ENCODE measurements at regions not wholly inside any gene's neighbourhood (a gene's known extent, or its start where the extent isn't known, plus 50 kb on each side); places are given as distances from the start of the nearest gene placed in this dataset.
A peak's percentile ranks its signal among the peaks of the same experiment; 100 is the strongest.

DNA sequence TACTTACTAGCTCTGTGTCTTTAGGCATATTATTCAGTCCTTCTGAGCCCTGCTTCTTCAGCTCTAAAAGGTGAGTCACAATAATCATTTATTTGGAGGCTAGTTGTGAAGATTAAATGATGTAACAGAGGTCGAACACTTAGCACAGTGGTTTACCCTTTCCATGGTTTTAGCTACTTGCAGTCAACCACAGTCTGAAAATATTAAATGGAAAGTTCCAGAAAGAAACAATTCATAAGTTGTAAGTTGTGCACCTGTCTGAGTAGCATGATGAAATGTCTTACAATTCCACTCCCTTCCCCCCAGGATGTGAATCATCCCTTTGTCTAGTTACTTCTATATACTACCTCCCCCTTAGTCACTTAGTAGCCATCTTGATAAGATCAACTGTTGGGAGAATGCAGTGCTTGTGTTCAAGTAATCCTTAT, 217.6 kb upstream of the THUMPD2 start (continued):
- TF ChIP-seq, protein P1, sequence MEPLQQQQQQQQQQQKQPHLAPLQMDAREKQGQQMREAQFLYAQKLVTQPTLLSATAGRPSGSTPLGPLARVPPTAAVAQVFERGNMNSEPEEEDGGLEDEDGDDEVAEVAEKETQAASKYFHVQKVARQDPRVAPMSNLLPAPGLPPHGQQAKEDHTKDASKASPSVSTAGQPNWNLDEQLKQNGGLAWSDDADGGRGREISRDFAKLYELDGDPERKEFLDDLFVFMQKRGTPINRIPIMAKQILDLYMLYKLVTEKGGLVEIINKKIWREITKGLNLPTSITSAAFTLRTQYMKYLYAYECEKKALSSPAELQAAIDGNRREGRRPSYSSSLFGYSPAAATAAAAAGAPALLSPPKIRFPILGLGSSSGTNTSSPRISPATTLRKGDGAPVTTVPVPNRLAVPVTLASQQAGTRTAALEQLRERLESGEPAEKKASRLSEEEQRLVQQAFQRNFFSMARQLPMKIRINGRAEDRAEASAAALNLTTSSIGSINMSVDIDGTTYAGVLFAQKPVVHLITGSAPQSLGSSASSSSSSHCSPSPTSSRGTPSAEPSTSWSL (CRISPR knock-in tag; IDR thresholded peaks at IDR 0.05; ENCODE audit: borderline replicate concordance) = no peak
- no peak for TF ChIP-seq MTA2 (IDR thresholded peaks at IDR 0.05; ENCODE audit: low read depth)
- peak; percentile 53; the same call in 1 of the 2 replicates for TF ChIP-seq ZNF311 (CRISPR knock-in tag; IDR thresholded peaks at IDR 0.05)
- TF ChIP-seq CEBPG (CRISPR knock-in tag; IDR thresholded peaks at IDR 0.05) = no peak
- TF ChIP-seq CEBPG (tag; conservative IDR thresholded peaks at IDR 0.05 in 1 of 2, IDR thresholded peaks at IDR 0.05 in 1 of 2) = peak in 1 of 2 experiments; percentile 91; a peak in 2 of 4 replicates
- no peak for TF ChIP-seq MXI1 (IDR thresholded peaks at IDR 0.05; ENCODE audit: low read depth, low read length)
- 0 out of 2 replicates have a peak, but pooled peaks have one; percentile 5 for TF ChIP-seq ZSCAN32 (CRISPR knock-in tag; IDR thresholded peaks at IDR 0.05)
- TF ChIP-seq TRIM24 (IDR thresholded peaks at IDR 0.05) = peak in 1 of 2 experiments; percentile 36; a peak in 1 of 4 replicates
- TF ChIP-seq MAZ (CRISPR knock-in tag; conservative IDR thresholded peaks at IDR 0.05 in 1 of 2, IDR thresholded peaks at IDR 0.05 in 1 of 2) = 0 out of 4 replicates have a peak, but pooled peaks of 1 of the 2 experiments have one; percentile 30
- TF ChIP-seq FOSL1 (tag; conservative IDR thresholded peaks at IDR 0.05) = peak; percentile 98
- peak; percentile 25; the same call in 1 of the 2 replicates for TF ChIP-seq DEAF1 (CRISPR knock-in tag; IDR thresholded peaks at IDR 0.05)
- TF ChIP-seq ZNF324 (CRISPR knock-in tag; IDR thresholded peaks at IDR 0.05) = peak; percentile 28; the same call in 1 of the 2 replicates
- TF ChIP-seq SOX6 (IDR thresholded peaks at IDR 0.05) = peak; percentile 25; the same call in 1 of the 2 replicates
- 0 out of 2 replicates have a peak, but pooled peaks have one; percentile 48 for TF ChIP-seq ZNF561 (CRISPR knock-in tag; conservative IDR thresholded peaks at IDR 0.05)
